Stimulated activated CD4-positive, alpha-beta T cell treated with anti-CD3 and anti-CD28 coated beads, TNF-alpha, amount 100 ng/mL, for 24 hours (primary cell): ENCODE measurements at regions not wholly inside any gene's neighbourhood (a gene's known extent, or its start where the extent isn't known, plus 50 kb on each side); places are given as distances from the start of the nearest gene placed in this dataset.
"Not testable (repeated sequence)": the region's sequence is repeated elsewhere in the genome, so short reads cannot be mapped to it uniquely, and the experiment has no call there.

ENCODE experiments used
- DNase-seq, 3 experiments: peaks; one replicate each; pipeline ENCODE4 v3.0.0-alpha.2; 2020; ENCODE audit warnings: low read depth in 3 of 3

- no peak for DNase-seq
Observed at GRCh38 chr6:119965008-119965407, 615.4 kb upstream of the MAN1A1 start.

GRCh38 chr6:119962505-119962904 is 612.9 kb upstream of the MAN1A1 start:
- no peak for DNase-seq

- DNase-seq, result no peak
Observed at GRCh38 chr6:119961450-119961849, 611.9 kb upstream of the MAN1A1 start.

- DNase-seq, result no peak
Observed at GRCh38 chr6:119960456-119960855, 610.9 kb upstream of the MAN1A1 start.

GRCh38 chr6:119960036-119960435 is 610.5 kb upstream of the MAN1A1 start:
- DNase-seq, result no peak

- no peak for DNase-seq
Observed at GRCh38 chr6:119957195-119957594, 607.6 kb upstream of the MAN1A1 start.

GRCh38 chr6:119952696-119953095 is 603.1 kb upstream of the MAN1A1 start:
- no peak for DNase-seq

GRCh38 chr6:119950681-119951080 is 601.1 kb upstream of the MAN1A1 start:
- no peak for DNase-seq

GRCh38 chr6:119942078-119942752 is 592.7 kb upstream of the MAN1A1 start:
- no peak for DNase-seq

- DNase-seq, result no peak
Observed at GRCh38 chr6:119938752-119939151, 589.2 kb upstream of the MAN1A1 start.

GRCh38 chr6:119934816-119935215 is 585.3 kb upstream of the MAN1A1 start:
- DNase-seq, result no peak

- DNase-seq, result no peak
Observed at GRCh38 chr6:119929121-119929520, 579.6 kb upstream of the MAN1A1 start.

GRCh38 chr6:119924888-119925287 is 575.3 kb upstream of the MAN1A1 start:
- not testable (repeated sequence) for DNase-seq

- no peak for DNase-seq
Observed at GRCh38 chr6:119922814-119923213, 573.3 kb upstream of the MAN1A1 start.

- DNase-seq, result no peak
Observed at GRCh38 chr6:119921491-119922010, 572.0 kb upstream of the MAN1A1 start.

- DNase-seq, result no peak
Observed at GRCh38 chr6:119917186-119917585, 567.6 kb upstream of the MAN1A1 start.

GRCh38 chr6:119915971-119916370 is 566.4 kb upstream of the MAN1A1 start:
- no peak for DNase-seq

- DNase-seq, result no peak
Observed at GRCh38 chr6:119908157-119908556, 558.6 kb upstream of the MAN1A1 start.

GRCh38 chr6:119902681-119903080 is 553.1 kb upstream of the MAN1A1 start:
- DNase-seq, result no peak

- DNase-seq, result no peak
Observed at GRCh38 chr6:119896806-119897205, 547.2 kb upstream of the MAN1A1 start.

GRCh38 chr6:119895626-119896025 is 546.1 kb upstream of the MAN1A1 start:
- no peak for DNase-seq

GRCh38 chr6:119894811-119895210 is 545.2 kb upstream of the MAN1A1 start:
- no peak for DNase-seq

GRCh38 chr6:119891644-119892043 is 542.1 kb upstream of the MAN1A1 start:
- no peak for DNase-seq

GRCh38 chr6:119891206-119891605 is 541.6 kb upstream of the MAN1A1 start:
- DNase-seq, result no peak
